Renal pelvis (tissue), 1 donor: ENCODE measurements at regions not wholly inside any gene's neighbourhood (a gene's known extent, or its start where the extent isn't known, plus 50 kb on each side); places are given as distances from the start of the nearest gene placed in this dataset.
"Not testable (repeated sequence)": the region's sequence is repeated elsewhere in the genome, so short reads cannot be mapped to it uniquely, and the experiment has no call there.

Experiments used
- DNase-seq: peaks from one replicate; pipeline ENCODE4 v3.0.0-alpha.2; 2013

GRCh38 chr7:81286754-81287153 lies 367.9 kb upstream of the SEMA3C start:
- not testable (repeated sequence) for DNase-seq

- DNase-seq = no peak
These were observed 366.5 kb upstream of the SEMA3C start for GRCh38 chr7:81285142-81285871.

GRCh38 chr7:81284576-81284975 lies 365.7 kb upstream of the SEMA3C start:
- no peak for DNase-seq

GRCh38 chr7:81280531-81280930 lies 361.7 kb upstream of the SEMA3C start:
- DNase-seq = no peak

GRCh38 chr7:81277691-81278090 lies 358.8 kb upstream of the SEMA3C start:
- no peak for DNase-seq

GRCh38 chr7:81273601-81274397 lies 354.9 kb upstream of the SEMA3C start:
- no peak for DNase-seq

GRCh38 chr7:81272176-81272575 lies 353.3 kb upstream of the SEMA3C start:
- no peak for DNase-seq

- no peak for DNase-seq
These were observed 349.7 kb upstream of the SEMA3C start for GRCh38 chr7:81268551-81268950.

- no peak for DNase-seq
These were observed 348.7 kb upstream of the SEMA3C start for GRCh38 chr7:81267508-81267907.

GRCh38 chr7:81264116-81264515 lies 345.3 kb upstream of the SEMA3C start:
- no peak for DNase-seq

GRCh38 chr7:81260152-81260551 lies 341.3 kb upstream of the SEMA3C start:
- DNase-seq = no peak

GRCh38 chr7:81256991-81257390 lies 338.1 kb upstream of the SEMA3C start:
- peak; percentile 15 for DNase-seq

GRCh38 chr7:81248420-81248819 lies 329.6 kb upstream of the SEMA3C start:
- no peak for DNase-seq

GRCh38 chr7:81247364-81247763 lies 328.5 kb upstream of the SEMA3C start:
- not testable (repeated sequence) for DNase-seq

GRCh38 chr7:81245353-81245752 lies 326.5 kb upstream of the SEMA3C start:
- DNase-seq = no peak

GRCh38 chr7:81244224-81244623 lies 325.4 kb upstream of the SEMA3C start:
- DNase-seq = no peak

GRCh38 chr7:81236560-81236959 lies 317.7 kb upstream of the SEMA3C start:
- DNase-seq = no peak

- DNase-seq = no peak
These were observed 317.1 kb upstream of the SEMA3C start for GRCh38 chr7:81235997-81236396.

GRCh38 chr7:81234896-81235295 lies 316.0 kb upstream of the SEMA3C start:
- DNase-seq = no peak

GRCh38 chr7:81233208-81233940 lies 314.5 kb upstream of the SEMA3C start:
- no peak for DNase-seq

GRCh38 chr7:81232084-81232799 lies 313.4 kb upstream of the SEMA3C start:
- no peak for DNase-seq

- no peak for DNase-seq
These were observed 312.5 kb upstream of the SEMA3C start for GRCh38 chr7:81231301-81231838.
